ENCODE measurements at regions not wholly inside any gene's neighbourhood (a gene's known extent, or its start where the extent isn't known, plus 50 kb on each side); places are given as distances from the start of the nearest gene placed in this dataset.

GRCh38 chr1:203926025-203926540, 64.7 kb downstream of the SNRPE start:
- no peaks in the 10 kb centered on the region for H3K36me3 ChIP-seq (ENCODE audit: insufficient read depth)
- WGBS: 88% methylated on average over 6 of the region's 6 CpGs

DNA sequence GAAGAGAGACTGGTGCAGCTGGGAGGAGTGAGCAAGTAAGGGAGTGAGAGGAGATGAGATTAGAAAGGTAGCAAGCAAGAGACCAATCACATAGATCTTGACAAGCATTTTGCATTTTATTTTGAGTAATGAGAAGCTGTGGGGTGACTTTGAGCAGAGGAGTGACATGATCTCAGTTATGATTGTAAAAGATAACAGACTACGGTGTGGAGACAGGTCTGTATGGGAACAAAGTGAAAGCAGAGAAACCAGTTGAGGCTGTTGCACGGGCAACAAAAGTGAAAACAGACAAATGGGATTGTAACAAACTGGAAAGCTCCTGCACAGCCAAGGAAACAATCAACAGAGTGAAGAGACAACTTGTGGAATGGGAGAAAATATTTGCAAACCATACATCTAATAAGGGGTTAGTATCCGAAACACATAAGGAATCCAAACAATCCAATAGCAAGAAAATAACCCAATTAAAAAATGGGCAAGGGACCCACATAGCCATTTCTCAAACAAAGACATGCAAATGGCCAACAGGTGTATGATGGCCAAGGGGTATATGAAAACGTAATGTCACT, 68.4 kb downstream of the SNRPE start:
- DNase-seq (ENCODE audit: extremely low spot score): peak; percentile 10
- 56% methylated on average over 4 of the region's 4 CpGs for WGBS
- Histone ChIP-seq H3K36me3 (ENCODE audit: insufficient read depth) (no peaks in the 10 kb centered on the region), H3K27ac (ENCODE audit: low read depth) (no peak overlapping the region), H3K4me3 (ENCODE audit: low read depth, low read length) (no peak overlapping the region), H3K4me1 (ENCODE audit: insufficient read depth) (no peaks in the 10 kb centered on the region)

More at GRCh38 chr1:203926025-203926540, 64.7 kb downstream of the SNRPE start:
- H3K4me1 ChIP-seq (ENCODE audit: insufficient read depth): no peaks in the 10 kb centered on the region
- H3K4me3 ChIP-seq (ENCODE audit: low read depth, low read length): no peak overlapping the region
- no peak for DNase-seq (ENCODE audit: extremely low spot score)
- no peak overlapping the region for H3K27ac ChIP-seq (ENCODE audit: low read depth)

- Histone ChIP-seq H3K4me1 (ENCODE audit: insufficient read depth) (no peaks in the 10 kb centered on the region), H3K4me3 (ENCODE audit: low read depth, low read length) (no peak overlapping the region), H3K27ac (ENCODE audit: low read depth) (no peak overlapping the region), H3K36me3 (ENCODE audit: insufficient read depth) (no peaks in the 10 kb centered on the region)
- no peak for DNase-seq (ENCODE audit: extremely low spot score)
- WGBS: 79% methylated on average over 3 of the region's 3 CpGs
Measured at GRCh38 chr1:203930342-203930741, 68.9 kb downstream of the SNRPE start.

- Histone ChIP-seq H3K36me3 (ENCODE audit: insufficient read depth) (no peaks in the 10 kb centered on the region), H3K27ac (ENCODE audit: low read depth) (no peak overlapping the region), H3K4me1 (ENCODE audit: insufficient read depth) (no peaks in the 10 kb centered on the region), H3K4me3 (ENCODE audit: low read depth, low read length) (no peak overlapping the region)
- DNase-seq (ENCODE audit: extremely low spot score): no peak
- WGBS: 85% methylated on average over 2 of the region's 2 CpGs
Measured at GRCh38 chr1:203931953-203932352, 70.6 kb downstream of the SNRPE start.

DNA sequence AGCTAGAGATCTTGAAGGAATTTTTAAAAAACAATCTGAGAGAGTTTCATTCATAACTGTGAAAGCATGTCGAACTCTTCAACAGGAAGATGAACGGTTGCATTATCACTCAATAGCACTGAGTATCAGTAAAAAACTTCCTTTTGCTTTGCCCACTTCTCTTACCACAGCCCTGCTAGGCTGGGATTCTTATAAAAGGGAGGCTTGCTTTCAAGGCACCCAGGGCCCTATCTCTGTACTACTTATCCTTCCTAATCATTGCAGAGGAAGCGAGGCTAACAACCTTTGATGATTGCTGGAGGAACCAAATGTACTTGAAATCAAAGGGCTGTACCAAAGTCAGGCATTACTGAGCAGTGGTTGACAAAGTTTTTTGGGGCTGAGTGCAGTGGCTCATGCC, 71.2 kb downstream of the SNRPE start:
- Histone ChIP-seq H3K4me3 (ENCODE audit: low read depth, low read length) (no peak overlapping the region), H3K4me1 (ENCODE audit: insufficient read depth) (no peaks in the 10 kb centered on the region), H3K36me3 (ENCODE audit: insufficient read depth) (no peaks in the 10 kb centered on the region), H3K27ac (ENCODE audit: low read depth) (no peak overlapping the region)
- DNase-seq (ENCODE audit: extremely low spot score): no peak
- 77% methylated on average over 3 of the region's 3 CpGs for WGBS

- H3K4me1 ChIP-seq (ENCODE audit: insufficient read depth): no peaks in the 10 kb centered on the region
- H3K4me3 ChIP-seq (ENCODE audit: low read depth, low read length): no peak overlapping the region
- no peak overlapping the region for H3K27ac ChIP-seq (ENCODE audit: low read depth)
- 77% methylated on average over 3 of the region's 3 CpGs for WGBS
- DNase-seq (ENCODE audit: extremely low spot score): no peak
- no peaks in the 10 kb centered on the region for H3K36me3 ChIP-seq (ENCODE audit: insufficient read depth)
Measured at GRCh38 chr1:203934027-203934426, 72.6 kb downstream of the SNRPE start.

DNA sequence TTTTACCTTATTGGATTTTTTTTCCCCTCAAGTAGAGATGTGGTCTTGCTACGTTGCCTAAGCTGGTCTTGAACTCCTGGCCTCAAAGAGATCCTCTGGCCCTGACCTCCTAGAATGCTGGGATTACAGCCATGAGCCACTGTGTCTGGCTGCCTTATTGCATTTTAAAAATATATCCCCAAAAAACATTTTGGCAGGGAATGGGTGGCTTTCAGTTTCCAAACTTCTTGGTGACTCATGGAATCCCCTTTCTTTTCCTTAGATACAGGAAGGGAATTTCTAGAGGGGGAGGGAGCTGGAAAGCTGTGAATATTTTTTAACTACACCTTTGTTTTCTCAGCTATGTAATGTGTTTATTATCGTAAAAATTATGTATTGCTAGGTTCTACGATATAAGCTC, 73.3 kb downstream of the SNRPE start:
- Histone ChIP-seq H3K27ac (ENCODE audit: low read depth) (no peak overlapping the region), H3K4me1 (ENCODE audit: insufficient read depth) (no peaks in the 10 kb centered on the region), H3K36me3 (ENCODE audit: insufficient read depth) (no peaks in the 10 kb centered on the region), H3K4me3 (ENCODE audit: low read depth, low read length) (no peak overlapping the region)
- WGBS: 64% methylated on average over 3 of the region's 3 CpGs
- no peak for DNase-seq (ENCODE audit: extremely low spot score)

DNA sequence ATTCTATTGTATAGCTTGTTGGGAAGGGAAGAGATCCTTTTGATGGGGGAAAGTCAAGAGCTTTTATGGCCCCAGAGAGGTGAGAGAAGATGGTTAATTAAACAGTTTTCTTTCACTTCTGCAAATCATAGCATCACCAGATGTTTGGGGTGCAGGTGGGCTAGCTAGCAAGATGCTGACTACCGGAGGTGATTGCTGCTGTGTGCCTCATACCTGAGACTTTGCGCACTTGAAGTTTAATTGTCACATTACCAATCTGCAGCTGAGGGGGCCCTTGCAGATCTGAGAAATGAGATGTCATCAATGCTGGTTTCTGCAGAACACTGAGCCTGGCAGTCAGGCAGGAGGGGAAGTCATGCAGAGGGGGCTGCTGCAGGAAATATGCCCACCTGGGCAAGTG, 73.9 kb downstream of the SNRPE start:
- no peak overlapping the region for H3K4me3 ChIP-seq (ENCODE audit: low read depth, low read length)
- H3K36me3 ChIP-seq (ENCODE audit: insufficient read depth): no peaks in the 10 kb centered on the region
- 97% methylated on average over 2 of the region's 2 CpGs for WGBS
- H3K27ac ChIP-seq (ENCODE audit: low read depth): no peak overlapping the region
- H3K4me1 ChIP-seq (ENCODE audit: insufficient read depth): no peaks in the 10 kb centered on the region
- no peak for DNase-seq (ENCODE audit: extremely low spot score)

DNA sequence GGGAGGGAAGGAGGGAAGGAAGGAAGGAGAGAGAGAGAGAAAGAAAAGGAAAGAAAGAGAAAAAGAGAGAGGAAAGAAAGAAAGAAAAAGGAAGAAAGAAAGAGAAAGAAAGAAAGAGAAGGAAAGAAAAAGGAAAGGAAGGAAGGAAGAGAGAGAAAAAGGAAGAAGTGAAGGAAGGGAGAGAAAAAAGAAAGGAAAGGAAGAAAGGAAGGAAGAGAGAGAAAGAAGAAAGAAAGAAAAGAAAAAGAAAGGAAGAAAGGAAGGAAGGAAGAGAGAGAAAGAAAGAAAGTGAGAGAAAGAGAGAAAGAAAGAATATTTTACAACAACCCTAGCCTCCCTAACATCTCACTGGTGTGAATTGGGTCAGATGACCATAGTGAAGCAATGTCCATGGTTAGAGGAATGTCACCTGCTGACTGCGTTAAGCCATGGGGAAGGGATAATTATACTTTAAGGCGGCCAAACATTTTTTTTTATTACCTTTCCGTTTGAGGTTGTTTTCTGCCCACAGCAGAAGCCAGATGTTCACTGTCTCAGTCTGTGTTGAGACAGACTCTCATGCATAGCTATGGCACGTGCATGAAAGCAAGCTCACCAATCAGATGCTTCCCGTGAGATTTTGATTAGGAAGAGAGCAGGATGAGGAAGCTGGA, 76.4 kb downstream of the SNRPE start:
- no peaks in the 10 kb centered on the region for H3K4me1 ChIP-seq (ENCODE audit: insufficient read depth)
- WGBS: 21% methylated on average over 5 of the region's 5 CpGs

GRCh38 chr1:203944651-203945404, 83.4 kb downstream of the SNRPE start:
- H3K36me3 ChIP-seq (ENCODE audit: insufficient read depth): no peaks in the 10 kb centered on the region
- DNase-seq (ENCODE audit: extremely low spot score): no peak
- H3K4me3 ChIP-seq (ENCODE audit: low read depth, low read length): no peak overlapping the region
- 57% methylated on average over 4 of the region's 4 CpGs for WGBS
- no peak overlapping the region for H3K27ac ChIP-seq (ENCODE audit: low read depth)
- peaks cover 2% of the 10 kb centered on the region for H3K4me1 ChIP-seq (ENCODE audit: insufficient read depth)

More for the DNA sequence above, 76.4 kb downstream of the SNRPE start:
- H3K27ac ChIP-seq (ENCODE audit: low read depth): no peak overlapping the region
- no peaks in the 10 kb centered on the region for H3K36me3 ChIP-seq (ENCODE audit: insufficient read depth)
- DNase-seq (ENCODE audit: extremely low spot score): no peak
- H3K4me3 ChIP-seq (ENCODE audit: low read depth, low read length): no peak overlapping the region

GRCh38 chr1:203954293-203954692, 92.9 kb downstream of the SNRPE start:
- Histone ChIP-seq H3K36me3 (ENCODE audit: insufficient read depth) (no peaks in the 10 kb centered on the region), H3K4me3 (ENCODE audit: low read depth, low read length) (no peak overlapping the region), H3K4me1 (ENCODE audit: insufficient read depth) (no peaks in the 10 kb centered on the region), H3K27ac (ENCODE audit: low read depth) (no peak overlapping the region)
- DNase-seq (ENCODE audit: extremely low spot score): no peak
- WGBS: 96% methylated on average over 5 of the region's 5 CpGs

DNA sequence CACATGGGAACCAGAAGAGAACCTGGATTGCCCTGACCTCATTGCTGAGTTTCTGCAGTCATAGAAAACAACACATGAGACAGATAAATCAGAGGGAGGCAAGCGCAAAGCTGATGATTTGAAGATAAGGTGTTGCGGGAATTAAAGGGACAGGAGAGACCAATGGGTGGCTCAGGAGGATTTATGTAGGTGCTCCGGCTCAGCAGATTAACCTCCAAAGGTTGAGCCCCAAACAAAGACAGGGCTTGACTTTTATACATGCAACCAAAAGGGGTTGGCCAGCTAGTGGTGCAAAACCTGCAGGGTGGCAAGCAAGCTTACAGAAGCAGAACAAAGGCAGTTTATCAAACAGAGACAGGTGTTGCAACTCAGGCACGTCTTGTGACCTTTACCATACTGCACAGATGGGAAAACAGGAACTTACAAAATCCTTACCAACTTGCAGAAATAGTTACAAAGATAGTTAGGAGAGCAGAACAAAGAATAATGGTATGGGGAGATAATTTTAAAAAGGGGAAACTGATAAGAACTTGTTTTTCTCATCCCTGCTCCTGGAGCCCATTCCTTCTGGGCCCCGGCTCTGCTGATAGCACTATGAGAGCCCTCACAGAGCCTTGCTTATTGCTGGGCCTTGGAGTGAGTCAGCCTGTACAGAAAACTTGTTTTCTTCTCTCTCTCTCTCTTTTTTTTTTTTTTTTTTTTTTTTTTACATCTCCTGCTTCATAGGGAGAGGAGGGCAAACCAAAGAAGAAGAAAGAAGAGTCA, 93.6 kb downstream of the SNRPE start:
- no peak for DNase-seq (ENCODE audit: extremely low spot score)
- WGBS: 75% methylated on average over 5 of the region's 5 CpGs

DNA sequence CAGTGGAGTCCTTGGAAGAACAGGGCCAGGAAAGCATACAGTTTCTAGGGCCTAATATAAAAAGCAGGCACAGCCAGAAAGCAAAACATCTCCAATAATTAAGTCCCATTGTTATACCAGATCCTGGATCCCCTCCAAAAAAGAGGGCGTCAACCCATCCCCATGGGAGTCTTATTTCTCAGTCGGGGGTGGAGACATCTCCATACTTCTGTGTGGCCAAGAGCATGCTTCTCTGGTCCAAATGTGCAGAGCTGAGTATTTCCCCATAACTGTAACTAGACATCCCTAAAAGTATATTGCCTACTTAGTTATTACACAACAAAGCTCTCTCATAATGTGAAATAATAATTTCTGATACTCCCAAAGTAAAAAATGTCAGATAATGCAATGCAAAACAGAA, 104.2 kb upstream of the SOX13 start:
- no peak for DNase-seq (ENCODE audit: extremely low spot score)
- 69% methylated on average over 2 of the region's 2 CpGs for WGBS
- Histone ChIP-seq H3K4me1 (ENCODE audit: insufficient read depth) (no peaks in the 10 kb centered on the region), H3K4me3 (ENCODE audit: low read depth, low read length) (no peak overlapping the region), H3K27ac (ENCODE audit: low read depth) (no peak overlapping the region), H3K36me3 (ENCODE audit: insufficient read depth) (no peaks in the 10 kb centered on the region)

More for the DNA sequence above, 93.6 kb downstream of the SNRPE start:
- no peaks in the 10 kb centered on the region for H3K4me1 ChIP-seq (ENCODE audit: insufficient read depth)
- H3K36me3 ChIP-seq (ENCODE audit: insufficient read depth): no peaks in the 10 kb centered on the region
- H3K4me3 ChIP-seq (ENCODE audit: low read depth, low read length): no peak overlapping the region
- H3K27ac ChIP-seq (ENCODE audit: low read depth): no peak overlapping the region
